ENCODE measurements at regions not wholly inside any gene's neighbourhood (a gene's known extent, or its start where the extent isn't known, plus 50 kb on each side); places are given as distances from the start of the nearest gene placed in this dataset.
"Not testable (repeated sequence)": the region's sequence is repeated elsewhere in the genome, so short reads cannot be mapped to it uniquely, and the experiment has no call there.

- DNase-seq = no peak
Observed at GRCh38 chr6:15827496-15828255, 164.8 kb upstream of the DTNBP1 start.

- DNase-seq = no peak
Observed at GRCh38 chr6:15826814-15827318, 164.0 kb upstream of the DTNBP1 start.

- no peak for DNase-seq
Observed at GRCh38 chr6:15825332-15825930, 162.6 kb upstream of the DTNBP1 start.

GRCh38 chr6:15824811-15825210, 162.0 kb upstream of the DTNBP1 start:
- no peak for DNase-seq

GRCh38 chr6:15823838-15824414, 161.1 kb upstream of the DTNBP1 start:
- DNase-seq = no peak

- DNase-seq = no peak
Observed at GRCh38 chr6:15822835-15823234, 160.0 kb upstream of the DTNBP1 start.

- DNase-seq = no peak
Observed at GRCh38 chr6:15819841-15820240, 157.0 kb upstream of the DTNBP1 start.

GRCh38 chr6:15819226-15819625, 156.4 kb upstream of the DTNBP1 start:
- no peak for DNase-seq

- no peak for DNase-seq
Observed at GRCh38 chr6:15818491-15818890, 155.7 kb upstream of the DTNBP1 start.

GRCh38 chr6:15818044-15818443, 155.2 kb upstream of the DTNBP1 start:
- DNase-seq = no peak

GRCh38 chr6:15817100-15817499, 154.3 kb upstream of the DTNBP1 start:
- DNase-seq = no peak

GRCh38 chr6:15816661-15817060, 153.8 kb upstream of the DTNBP1 start:
- DNase-seq = no peak

- not testable (repeated sequence) for DNase-seq
Observed at GRCh38 chr6:15813698-15814097, 150.9 kb upstream of the DTNBP1 start.

- DNase-seq = no peak
Observed at GRCh38 chr6:15811107-15811506, 148.3 kb upstream of the DTNBP1 start.

- no peak for DNase-seq
Observed at GRCh38 chr6:15810618-15811017, 147.8 kb upstream of the DTNBP1 start.

- no peak for DNase-seq
Observed at GRCh38 chr6:15809367-15809766, 146.5 kb upstream of the DTNBP1 start.

GRCh38 chr6:15804164-15805154, 141.6 kb upstream of the DTNBP1 start:
- no peak for DNase-seq

GRCh38 chr6:15802466-15802865, 139.6 kb upstream of the DTNBP1 start:
- DNase-seq = no peak

GRCh38 chr6:15801912-15802311, 139.1 kb upstream of the DTNBP1 start:
- no peak for DNase-seq

- DNase-seq = no peak
Observed at GRCh38 chr6:15800841-15801617, 138.2 kb upstream of the DTNBP1 start.

GRCh38 chr6:15798533-15799255, 135.9 kb upstream of the DTNBP1 start:
- no peak for DNase-seq

Data from CD4-positive, alpha-beta T cell treated with Interleukin-17A for 1 hour (primary cell).